ENCODE measurements at regions not wholly inside any gene's neighbourhood (a gene's known extent, or its start where the extent isn't known, plus 50 kb on each side); places are given as distances from the start of the nearest gene placed in this dataset.
"Not testable (repeated sequence)": the region's sequence is repeated elsewhere in the genome, so short reads cannot be mapped to it uniquely, and the experiment has no call there.

- TF ChIP-seq CTCF, POLR2A (IDR thresholded peaks at IDR 0.05): not testable (repeated sequence)
Measured at GRCh38 chrX:3172156-3172555, 130.9 kb downstream of the ARSF start.

Data from right lobe of liver (tissue), 4 donors.